ENCODE measurements at regions not wholly inside any gene's neighbourhood (a gene's known extent, or its start where the extent isn't known, plus 50 kb on each side); places are given as distances from the start of the nearest gene placed in this dataset.

- DNase-seq (ENCODE audit: low spot score), result no peak
- TF ChIP-seq, protein P1, sequence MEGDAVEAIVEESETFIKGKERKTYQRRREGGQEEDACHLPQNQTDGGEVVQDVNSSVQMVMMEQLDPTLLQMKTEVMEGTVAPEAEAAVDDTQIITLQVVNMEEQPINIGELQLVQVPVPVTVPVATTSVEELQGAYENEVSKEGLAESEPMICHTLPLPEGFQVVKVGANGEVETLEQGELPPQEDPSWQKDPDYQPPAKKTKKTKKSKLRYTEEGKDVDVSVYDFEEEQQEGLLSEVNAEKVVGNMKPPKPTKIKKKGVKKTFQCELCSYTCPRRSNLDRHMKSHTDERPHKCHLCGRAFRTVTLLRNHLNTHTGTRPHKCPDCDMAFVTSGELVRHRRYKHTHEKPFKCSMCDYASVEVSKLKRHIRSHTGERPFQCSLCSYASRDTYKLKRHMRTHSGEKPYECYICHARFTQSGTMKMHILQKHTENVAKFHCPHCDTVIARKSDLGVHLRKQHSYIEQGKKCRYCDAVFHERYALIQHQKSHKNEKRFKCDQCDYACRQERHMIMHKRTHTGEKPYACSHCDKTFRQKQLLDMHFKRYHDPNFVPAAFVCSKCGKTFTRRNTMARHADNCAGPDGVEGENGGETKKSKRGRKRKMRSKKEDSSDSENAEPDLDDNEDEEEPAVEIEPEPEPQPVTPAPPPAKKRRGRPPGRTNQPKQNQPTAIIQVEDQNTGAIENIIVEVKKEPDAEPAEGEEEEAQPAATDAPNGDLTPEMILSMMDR (IDR thresholded peaks at IDR 0.05; ENCODE audit: extremely low read depth, insufficient read depth, missing control alignments), result no peak
- in situ Hi-C loops (cut with MboI; ENCODE audit: low pct_unique_long_range_greater_than_20kb, low sequenced_read_pairs, unreplicated experiment), result no loop called here
These were observed 282.1 kb upstream of the NT5C1B start for GRCh38 chr2:18871430-18871829.

GRCh38 chr2:18870307-18870706 lies 280.9 kb upstream of the NT5C1B start:
- in situ Hi-C loops (cut with MboI; ENCODE audit: low pct_unique_long_range_greater_than_20kb, low sequenced_read_pairs, unreplicated experiment), result no loop called here
- TF ChIP-seq, protein P1 (IDR thresholded peaks at IDR 0.05; ENCODE audit: extremely low read depth, insufficient read depth, missing control alignments), result no peak
- no peak for DNase-seq (ENCODE audit: low spot score)

DNA sequence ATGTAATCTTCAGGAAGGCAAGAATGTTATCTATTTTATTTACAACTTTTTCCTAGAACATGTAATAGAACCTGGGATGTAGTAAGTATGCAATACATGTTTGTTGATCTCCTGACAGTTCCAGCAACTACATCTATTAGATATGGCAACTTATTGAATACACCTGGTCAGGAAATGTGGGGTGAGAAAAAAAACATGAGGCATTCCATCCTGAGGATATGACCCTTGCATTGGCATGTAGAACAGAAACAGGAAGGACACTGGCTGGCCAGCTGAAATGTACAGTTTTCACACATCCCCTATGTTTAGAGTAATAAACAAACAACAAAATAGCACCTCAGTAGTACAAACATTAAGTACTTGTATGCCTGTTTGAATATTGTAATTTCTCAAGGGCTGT lies 272.6 kb upstream of the NT5C1B start:
- no peak for DNase-seq (ENCODE audit: low spot score)
- TF ChIP-seq, protein P1 (IDR thresholded peaks at IDR 0.05; ENCODE audit: extremely low read depth, insufficient read depth, missing control alignments), result no peak
- in situ Hi-C loops (cut with MboI; ENCODE audit: low pct_unique_long_range_greater_than_20kb, low sequenced_read_pairs, unreplicated experiment), result no loop called here

- in situ Hi-C loops (cut with MboI; ENCODE audit: low pct_unique_long_range_greater_than_20kb, low sequenced_read_pairs, unreplicated experiment), result no loop called here
- TF ChIP-seq, protein P1 (IDR thresholded peaks at IDR 0.05; ENCODE audit: extremely low read depth, insufficient read depth, missing control alignments), result no peak
- no peak for DNase-seq (ENCODE audit: low spot score)
These were observed 270.8 kb upstream of the NT5C1B start for GRCh38 chr2:18860179-18860578.

DNA sequence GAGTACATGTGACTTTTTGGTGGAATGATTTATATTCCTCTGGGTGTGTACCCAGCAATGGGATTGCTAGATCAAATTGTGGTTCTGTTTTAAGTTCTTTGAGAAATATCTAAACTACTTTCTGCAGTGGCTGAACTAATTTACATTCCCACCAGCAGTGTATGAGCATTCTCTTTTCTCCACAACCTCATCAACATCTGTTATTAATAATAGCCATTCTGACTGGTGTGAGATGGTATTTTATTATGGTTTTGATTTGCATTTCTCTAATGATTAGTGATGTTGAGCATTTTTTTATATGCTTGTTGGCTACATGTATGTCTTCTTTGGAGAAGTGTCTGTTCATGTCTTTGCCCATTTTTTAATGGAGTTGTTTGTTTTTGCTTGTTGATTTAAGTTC lies 267.4 kb upstream of the NT5C1B start:
- TF ChIP-seq, protein P1 (IDR thresholded peaks at IDR 0.05; ENCODE audit: extremely low read depth, insufficient read depth, missing control alignments), result no peak
- DNase-seq (ENCODE audit: low spot score), result no peak
- in situ Hi-C loops (cut with MboI; ENCODE audit: low pct_unique_long_range_greater_than_20kb, low sequenced_read_pairs, unreplicated experiment), result no loop called here

- TF ChIP-seq, protein P1 (IDR thresholded peaks at IDR 0.05; ENCODE audit: extremely low read depth, insufficient read depth, missing control alignments), result no peak
- in situ Hi-C loops (cut with MboI; ENCODE audit: low pct_unique_long_range_greater_than_20kb, low sequenced_read_pairs, unreplicated experiment), result no loop called here
- DNase-seq (ENCODE audit: low spot score), result no peak
These were observed 265.7 kb upstream of the NT5C1B start for GRCh38 chr2:18855027-18855426.
